Suprapubic skin (tissue), 4 donors: ENCODE measurements at regions not wholly inside any gene's neighbourhood (a gene's known extent, or its start where the extent isn't known, plus 50 kb on each side); places are given as distances from the start of the nearest gene placed in this dataset.

Experiments used
- EP300 ChIP-seq: sonication (generic); formaldehyde crosslinking; IDR thresholded peaks from one replicate; pipeline ENCODE4 v1.6.1; 2017; ENCODE audit warnings: antibody characterized with exemption
- POLR2A ChIP-seq, 2 donors: fragments of 450-650 bp; IDR thresholded peaks; one replicate each; pipeline ENCODE4 v1.6.1; 2017; ENCODE audit warnings: antibody characterized with exemption in 2 of 2, mild to moderate bottlenecking in 2 of 2, moderate library complexity in 2 of 2
- POLR2AphosphoS5 ChIP-seq, 3 donors: sonication (generic); formaldehyde crosslinking; IDR thresholded peaks; one replicate each; pipeline ENCODE4 v1.6.1; 2017; ENCODE audit warnings: antibody characterized with exemption in 3 of 3
- TF ChIP-seq, protein P1 (sequence below), 2 donors: fragments of 200-600 bp in 1 of 2; fragments of 450-650 bp in 1 of 2; sonication (generic) in 1 of 2; IDR thresholded peaks; one replicate each; pipeline ENCODE4 v1.5.1; 2016 to 2019; ENCODE audit warnings: antibody characterized with exemption in 2 of 2, mild to moderate bottlenecking in 1 of 2, moderate library complexity in 1 of 2

DNA sequence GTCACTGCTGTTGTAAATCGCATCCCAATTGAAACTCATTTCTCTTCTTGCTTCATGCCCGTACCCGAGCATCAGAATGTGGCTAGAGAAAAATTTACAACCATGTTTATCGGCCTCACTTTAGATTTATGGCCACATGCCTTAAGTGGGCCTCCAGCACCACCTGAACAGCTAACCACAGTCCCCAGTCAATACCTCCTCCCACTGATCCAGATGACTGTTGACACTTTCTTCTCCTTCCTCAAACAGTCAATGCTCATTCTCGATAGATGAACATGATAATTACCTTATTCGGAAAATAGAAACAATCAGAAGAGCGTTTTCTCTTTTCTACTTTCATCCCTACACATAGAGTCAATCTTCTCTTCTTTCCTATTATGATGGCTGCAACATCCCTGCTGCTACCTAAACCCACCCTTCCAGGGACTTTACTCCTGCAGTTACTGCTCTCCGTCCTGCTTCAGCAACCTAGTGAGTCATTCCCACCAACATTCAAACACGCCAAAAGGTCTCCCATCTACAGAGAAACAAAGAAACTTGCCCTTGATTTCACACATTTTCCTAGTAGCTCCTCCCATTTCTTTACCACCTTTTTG lies 416.3 kb upstream of the MAF start:
- TF ChIP-seq POLR2A (IDR thresholded peaks at IDR 0.05) (no peak), POLR2AphosphoS5 (IDR thresholded peaks at IDR 0.05) (no peak), EP300 (no peak)
- TF ChIP-seq, protein P1, sequence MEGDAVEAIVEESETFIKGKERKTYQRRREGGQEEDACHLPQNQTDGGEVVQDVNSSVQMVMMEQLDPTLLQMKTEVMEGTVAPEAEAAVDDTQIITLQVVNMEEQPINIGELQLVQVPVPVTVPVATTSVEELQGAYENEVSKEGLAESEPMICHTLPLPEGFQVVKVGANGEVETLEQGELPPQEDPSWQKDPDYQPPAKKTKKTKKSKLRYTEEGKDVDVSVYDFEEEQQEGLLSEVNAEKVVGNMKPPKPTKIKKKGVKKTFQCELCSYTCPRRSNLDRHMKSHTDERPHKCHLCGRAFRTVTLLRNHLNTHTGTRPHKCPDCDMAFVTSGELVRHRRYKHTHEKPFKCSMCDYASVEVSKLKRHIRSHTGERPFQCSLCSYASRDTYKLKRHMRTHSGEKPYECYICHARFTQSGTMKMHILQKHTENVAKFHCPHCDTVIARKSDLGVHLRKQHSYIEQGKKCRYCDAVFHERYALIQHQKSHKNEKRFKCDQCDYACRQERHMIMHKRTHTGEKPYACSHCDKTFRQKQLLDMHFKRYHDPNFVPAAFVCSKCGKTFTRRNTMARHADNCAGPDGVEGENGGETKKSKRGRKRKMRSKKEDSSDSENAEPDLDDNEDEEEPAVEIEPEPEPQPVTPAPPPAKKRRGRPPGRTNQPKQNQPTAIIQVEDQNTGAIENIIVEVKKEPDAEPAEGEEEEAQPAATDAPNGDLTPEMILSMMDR (IDR thresholded peaks at IDR 0.05): no peak
